HG03521 (cell line): ENCODE measurements at regions not wholly inside any gene's neighbourhood (a gene's known extent, or its start where the extent isn't known, plus 50 kb on each side); places are given as distances from the start of the nearest gene placed in this dataset.

ENCODE experiments used
- ATAC-seq: cut with Tn5 transposase; IDR thresholded peaks from one replicate; pipeline ENCODE4 v1.9.1; 2021; ENCODE audit warnings: mild to moderate bottlenecking, moderate library complexity; ENCODE audit not compliant: unreplicated experiment

DNA sequence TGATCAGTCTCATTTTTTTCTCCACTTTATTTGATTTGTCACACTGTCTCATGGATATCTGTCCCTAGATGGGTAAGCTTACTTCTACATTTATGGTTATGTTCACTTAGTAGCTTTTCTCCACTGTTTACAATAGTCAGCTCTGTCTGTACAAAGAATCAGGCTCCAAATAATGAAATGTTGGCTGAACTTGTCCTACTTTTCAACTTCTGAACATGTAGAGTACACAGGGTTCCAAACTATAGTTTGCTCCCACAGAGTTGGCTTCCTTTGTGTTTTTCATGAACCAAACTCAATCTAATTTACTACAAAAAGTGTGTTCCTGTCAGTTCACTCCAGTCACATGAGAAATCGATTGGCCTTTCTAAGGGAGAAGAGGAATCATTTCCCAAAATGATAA lies 175.0 kb downstream of the CCDC71L start:
- no peak for ATAC-seq

DNA sequence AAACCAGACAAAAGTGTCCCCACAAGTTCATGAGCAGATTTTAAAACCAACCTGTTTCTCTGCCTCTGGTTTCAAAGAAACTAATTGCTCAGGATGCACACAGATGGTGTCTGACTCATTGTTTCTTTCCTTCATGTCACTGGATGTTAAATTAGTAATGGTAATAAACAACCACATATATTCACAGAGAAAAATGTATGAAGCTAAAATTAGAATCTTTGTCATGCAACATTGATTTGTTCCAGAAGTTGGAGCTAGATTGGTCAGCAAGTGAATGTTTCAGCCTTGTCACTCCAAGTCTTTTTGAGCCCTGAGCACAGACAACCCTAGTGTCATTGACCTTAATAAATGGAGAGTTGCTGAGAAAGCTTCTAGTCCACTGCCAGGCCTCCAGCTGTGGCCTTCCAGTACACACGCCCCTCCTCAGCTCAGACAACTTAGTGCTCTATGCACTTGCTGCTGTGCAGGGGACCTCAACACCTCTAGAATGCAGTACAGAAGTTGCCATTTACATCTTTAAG lies 175.9 kb downstream of the CCDC71L start:
- no peak for ATAC-seq

DNA sequence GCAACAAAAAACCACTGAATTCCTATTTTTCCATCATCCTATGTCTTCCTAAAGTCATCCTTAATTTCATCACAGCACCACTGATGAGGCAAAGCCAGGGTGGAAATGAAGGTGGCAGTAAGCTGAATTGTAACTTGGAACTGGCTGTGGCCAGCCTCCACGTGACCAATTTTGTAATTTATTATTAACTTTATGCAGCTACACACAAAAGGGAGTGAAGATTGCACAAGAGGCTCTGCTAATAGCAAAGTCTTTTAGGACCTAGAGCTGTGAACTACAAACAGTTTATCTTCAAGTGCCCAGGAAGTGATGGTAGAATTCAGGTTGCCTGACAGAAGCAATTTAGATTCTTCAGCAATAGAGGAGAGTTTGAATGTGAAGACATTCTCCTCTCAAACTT lies 176.4 kb downstream of the CCDC71L start:
- no peak for ATAC-seq

DNA sequence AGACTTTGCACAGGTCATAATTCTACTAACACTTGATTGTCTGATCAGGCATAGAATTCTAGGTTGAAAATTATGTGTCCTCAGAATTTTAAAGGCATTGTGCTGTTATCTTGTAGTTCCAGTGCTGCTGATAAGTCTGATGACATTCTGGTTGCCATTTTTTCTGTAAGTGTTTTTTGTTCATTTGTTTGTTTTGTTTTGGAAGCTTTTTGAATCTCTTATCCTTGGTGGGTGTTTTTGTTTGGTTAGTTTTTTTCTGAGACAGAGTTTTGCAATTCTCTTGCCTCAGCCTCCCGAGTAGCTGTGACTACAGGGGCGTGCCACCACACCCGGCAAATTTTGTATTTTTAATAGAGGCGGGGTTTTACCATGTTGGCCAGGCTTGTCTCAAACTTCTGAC lies 178.9 kb downstream of the CCDC71L start:
- no peak for ATAC-seq

DNA sequence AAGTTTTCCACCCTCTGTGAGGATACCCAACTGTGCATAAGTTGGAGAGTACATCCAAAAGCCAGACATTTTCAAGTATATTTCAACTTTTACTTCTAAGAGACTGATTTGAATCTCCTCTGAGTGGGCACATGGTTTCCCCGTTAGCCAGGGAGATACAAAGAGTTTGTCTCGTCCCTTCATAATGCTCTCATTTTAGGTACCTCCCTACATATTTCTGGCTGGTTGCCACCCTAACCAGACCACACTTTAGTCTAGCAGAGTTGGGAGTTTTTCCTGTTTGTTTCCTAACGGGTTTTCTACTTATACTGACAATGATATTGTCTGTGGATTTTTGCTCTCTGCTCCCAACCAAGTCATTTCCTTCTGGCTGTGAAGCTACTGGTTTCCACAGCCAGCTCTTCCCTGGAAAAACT lies 180.3 kb downstream of the CCDC71L start:
- ATAC-seq = no peak

- peak; percentile 67 for ATAC-seq
Observed at GRCh38 chr7:106480161-106480579, 180.8 kb downstream of the CCDC71L start.

DNA sequence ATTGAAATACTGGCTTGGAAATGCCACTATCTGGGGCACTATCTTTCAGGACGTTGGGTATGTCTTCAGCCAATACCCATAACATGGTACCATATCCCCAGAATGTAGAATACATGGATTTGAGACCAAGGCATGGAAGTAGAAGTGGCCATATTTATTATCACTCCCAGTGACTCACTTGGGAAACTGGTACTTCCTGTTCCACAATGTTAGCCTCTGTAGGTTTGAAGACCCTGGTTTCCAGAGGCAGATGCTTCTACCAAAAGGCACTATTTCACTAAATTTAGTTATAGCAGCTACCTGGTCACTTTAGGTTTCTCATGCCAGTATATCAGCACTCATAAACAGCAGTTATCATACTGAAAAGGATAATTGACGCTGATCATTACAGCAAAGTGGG lies 184.2 kb downstream of the CCDC71L start:
- ATAC-seq = no peak

- ATAC-seq = no peak
Observed at GRCh38 chr7:106472741-106473140, 188.0 kb upstream of the NAMPT start.

DNA sequence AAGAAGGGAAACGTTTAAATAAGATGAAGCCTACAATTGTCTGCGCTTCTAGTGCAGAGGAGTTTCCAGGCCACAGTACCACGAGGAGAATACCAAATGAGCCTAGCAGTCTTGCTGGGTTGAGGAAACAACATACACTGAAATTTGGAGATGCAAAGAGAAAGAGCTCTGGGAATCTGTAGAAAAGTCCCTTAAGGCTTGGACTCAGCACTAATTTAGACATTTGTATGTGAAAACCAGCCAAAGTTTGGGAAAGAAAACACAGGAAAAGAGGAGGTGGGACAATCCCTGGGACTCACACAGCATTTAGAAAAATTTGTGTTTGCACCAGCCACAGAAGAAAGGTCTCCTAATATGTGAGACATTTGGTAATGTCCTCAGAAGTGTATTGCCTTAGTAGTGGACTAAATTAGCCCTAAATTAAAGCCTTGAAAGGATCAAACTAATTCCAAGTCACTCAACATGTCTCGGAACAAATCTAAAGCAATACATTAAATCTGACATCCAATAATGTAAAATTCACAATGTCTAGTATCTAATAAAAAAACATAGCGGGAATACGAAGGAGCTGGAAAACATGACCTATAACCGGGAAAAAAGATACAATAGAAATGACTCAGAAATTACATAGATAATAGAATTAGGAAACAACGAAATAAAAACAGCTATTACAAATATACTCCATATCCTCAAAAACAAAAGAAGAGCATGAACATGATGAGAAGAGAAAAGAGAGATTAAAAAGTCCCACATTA lies 187.1 kb upstream of the NAMPT start:
- no peak for ATAC-seq

DNA sequence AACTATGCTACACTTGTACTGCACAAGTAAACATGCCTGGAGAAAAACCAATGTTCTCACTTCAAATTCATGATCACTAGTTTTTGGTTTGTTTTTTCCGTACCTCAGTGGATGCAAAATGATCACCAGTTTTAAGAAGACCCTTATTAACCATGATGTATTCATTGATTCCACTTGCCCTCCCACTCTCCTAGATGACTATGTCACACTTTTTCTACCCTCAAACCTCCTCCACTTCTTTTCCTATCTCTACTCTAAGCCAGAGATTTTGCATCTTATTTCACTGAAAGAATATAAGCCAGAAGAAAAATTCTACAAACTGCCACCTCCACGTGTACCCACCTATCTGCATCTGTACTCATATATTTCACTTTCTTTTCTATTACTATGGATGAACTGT lies 186.2 kb upstream of the NAMPT start:
- ATAC-seq = no peak

- no peak for ATAC-seq
Observed at GRCh38 chr7:106466867-106467266, 182.1 kb upstream of the NAMPT start.

GRCh38 chr7:106465704-106466468 lies 181.1 kb upstream of the NAMPT start:
- ATAC-seq = no peak

- ATAC-seq = no peak
Observed at GRCh38 chr7:106464651-106465050, 179.9 kb upstream of the NAMPT start.

DNA sequence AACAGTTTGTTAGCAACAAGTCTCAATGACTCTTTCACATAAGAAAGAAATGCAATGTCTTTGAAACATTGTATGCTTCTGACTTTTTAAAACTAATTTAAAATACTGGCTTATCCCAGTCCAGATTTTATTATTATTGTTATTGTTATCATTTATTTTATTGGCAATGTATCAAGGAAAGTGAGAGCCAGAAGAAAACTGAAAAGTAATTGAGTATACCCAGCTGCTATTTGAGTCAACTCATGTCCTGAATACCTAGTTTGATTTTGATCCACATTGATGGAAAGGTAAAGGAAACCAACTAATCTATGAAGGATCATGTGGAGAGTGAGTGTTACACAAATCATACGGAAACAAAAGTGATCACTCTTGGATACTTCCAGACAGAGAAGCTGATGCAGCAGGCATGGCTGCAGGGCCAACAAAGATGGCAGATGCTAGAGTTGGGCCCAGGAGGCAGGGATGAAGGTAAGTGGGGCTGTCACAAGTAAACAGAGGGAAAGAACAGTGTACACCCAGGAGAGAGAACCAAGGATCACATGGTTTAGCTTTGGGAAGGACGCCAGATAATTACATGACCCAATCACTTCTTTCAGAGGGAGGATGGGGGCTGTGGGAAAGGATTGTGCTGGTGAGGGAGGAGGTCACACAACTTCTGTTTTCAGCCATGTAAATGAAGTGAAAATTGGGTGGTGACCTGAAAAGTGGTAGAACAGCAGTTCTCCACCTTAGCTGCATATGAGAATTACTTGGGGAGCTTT lies 179.2 kb upstream of the NAMPT start:
- no peak for ATAC-seq

DNA sequence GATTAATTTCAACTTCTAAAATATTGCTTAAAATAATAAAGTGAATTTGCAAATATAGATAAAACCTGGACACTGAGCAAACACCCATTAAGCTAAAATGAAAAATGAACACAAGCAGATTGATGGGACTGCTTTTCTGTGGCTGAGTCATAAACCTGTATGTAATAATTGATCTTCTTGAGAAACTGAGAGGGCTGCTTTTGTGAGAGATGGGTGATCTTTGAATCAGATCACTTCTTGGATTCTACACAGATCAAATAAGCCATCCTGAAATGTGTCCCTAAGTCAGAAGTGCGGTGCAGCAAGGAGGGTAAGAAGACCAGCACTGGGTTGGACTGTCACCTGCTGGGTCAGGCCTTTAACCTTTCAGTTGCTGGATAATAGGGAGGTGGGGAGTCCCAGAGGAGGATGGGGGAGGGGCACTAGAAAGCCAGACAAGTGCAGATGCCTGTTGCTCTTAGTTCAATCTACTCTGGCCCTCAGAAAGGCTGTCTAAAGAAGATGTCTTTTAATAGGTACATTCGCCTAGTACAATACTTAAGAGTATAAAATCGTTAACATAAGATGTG lies 178.2 kb upstream of the NAMPT start:
- no peak for ATAC-seq

DNA sequence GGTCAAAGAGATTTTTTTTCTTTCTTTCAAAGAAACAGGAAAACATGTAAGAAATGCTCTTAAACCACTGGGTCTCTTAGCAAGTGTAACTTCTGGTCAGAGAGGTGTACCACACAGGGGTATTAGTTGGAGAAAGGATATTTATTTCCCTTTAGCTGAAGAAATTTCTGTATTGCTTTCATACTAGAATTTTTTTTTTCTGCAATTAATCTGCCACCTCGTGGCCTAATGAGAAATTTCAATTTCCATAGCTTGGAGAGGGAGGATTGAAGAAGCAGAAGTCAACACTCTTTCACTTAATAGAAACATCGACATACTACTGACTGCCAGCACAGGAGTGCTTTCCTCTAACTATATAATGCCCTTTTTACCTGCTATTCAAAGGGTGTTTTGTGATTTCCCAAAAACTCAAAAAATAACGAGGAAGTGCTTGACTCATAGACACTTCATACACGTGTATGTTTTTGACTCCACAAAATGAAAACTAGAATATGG lies 177.6 kb upstream of the NAMPT start:
- no peak for ATAC-seq

GRCh38 chr7:106460792-106461254 lies 176.0 kb upstream of the NAMPT start:
- no peak for ATAC-seq

GRCh38 chr7:106459397-106460072 lies 174.8 kb upstream of the NAMPT start:
- no peak for ATAC-seq

- ATAC-seq = no peak
Observed at GRCh38 chr7:106457678-106458077, 172.9 kb upstream of the NAMPT start.

DNA sequence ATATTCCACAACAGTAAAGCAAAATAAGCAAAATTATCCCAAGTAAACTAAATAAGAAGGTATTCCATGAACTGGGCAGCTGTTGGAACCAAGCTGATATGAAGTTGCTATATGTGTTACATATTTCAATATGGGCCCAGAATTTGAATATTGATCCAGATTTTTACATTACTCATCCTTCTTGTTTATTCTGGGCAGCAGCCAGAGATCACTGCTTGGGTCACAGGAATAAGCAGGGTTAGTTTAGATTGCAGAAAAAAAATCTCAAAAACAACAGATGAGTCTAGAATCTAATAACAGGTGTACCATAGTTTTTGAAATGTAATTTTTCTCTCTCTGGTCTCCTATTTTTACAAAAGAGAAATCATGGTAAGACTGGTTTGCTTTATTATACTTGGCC lies 171.5 kb upstream of the NAMPT start:
- no peak for ATAC-seq
